Ovary (tissue), 7 donors: ENCODE measurements at regions not wholly inside any gene's neighbourhood (a gene's known extent, or its start where the extent isn't known, plus 50 kb on each side); places are given as distances from the start of the nearest gene placed in this dataset.

Source experiments
- DNase-seq, 5 donors: peaks; one replicate each; pipeline ENCODE4 v3.0.0-alpha.2; 2019 to 2020
- H3K27ac ChIP-seq, 2 donors: fragments of 200-600 bp; one replicate each; pipeline versions ENCODE4 v1.5.1 to v1.8.0; 2019 to 2022
- H3K27me3 ChIP-seq: fragments of 200-600 bp; one replicate; pipeline ENCODE4 v1.8.0; 2022
- H3K36me3 ChIP-seq: fragments of 200-600 bp; sonication (generic); one replicate; pipeline ENCODE4 v1.5.1; 2019
- H3K4me1 ChIP-seq: one replicate; pipeline ENCODE4 v1.8.1; 2013; ENCODE audit warnings: mild to moderate bottlenecking, moderate library complexity; ENCODE audit not compliant: insufficient read depth
- H3K4me3 ChIP-seq: fragments of 200-600 bp; sonication (generic); one replicate; pipeline ENCODE4 v1.5.1; 2017
- H3K9me3 ChIP-seq, 2 donors: fragments of 200-600 bp in 1 of 2; sonication (generic) in 1 of 2; one replicate each; pipeline versions ENCODE4 v1.5.1 to v1.8.1; 2013 to 2019; ENCODE audit warnings: mild to moderate bottlenecking in 1 of 2, moderate library complexity in 1 of 2
- CTCF ChIP-seq, 3 donors: fragments of 450-650 bp in 2 of 3; fragments of 200-600 bp in 1 of 3; IDR thresholded peaks; one replicate each; pipeline versions ENCODE4 v1.5.1 to v1.8.0; 2016 to 2022; ENCODE audit warnings: antibody characterized with exemption in 3 of 3, mild to moderate bottlenecking in 1 of 3
- EP300 ChIP-seq: sonication (generic); formaldehyde crosslinking; IDR thresholded peaks from one replicate; pipeline ENCODE4 v1.6.1; 2017; ENCODE audit warnings: antibody characterized with exemption
- POLR2A ChIP-seq: fragments of 450-650 bp; IDR thresholded peaks from one replicate; pipeline ENCODE4 v1.6.1; 2017; ENCODE audit warnings: antibody characterized with exemption, mild to moderate bottlenecking, moderate library complexity
- WGBS, 3 donors: extraction: QIAGEN DNeasy Blood & Tissue Kit in 1 of 3; methylation state at CpG; one replicate each; pipeline versions ENCODE4 v1.1.5 to v1.1.7; 2013 to 2017; 5-methylcytosine and 5-hydroxymethylcytosine counted together
- intact Hi-C, 4 donors: fragments of 100-400 bp; cut with DNase I; formaldehyde crosslinking; loops; one replicate each; pipeline versions ENCODE4 v1.11.0 to v1.15.1; 2022 to 2023
- donor health status: DM: no; HTN: no; CAD: no; lungs with moderate emphysema.
- donor health status: DM: no; HTN: no; CAD: no.
- donor health status: Bipolar disorder and iron deficiency.
- donor health status: DM: no; HTN: no; CAD: no.
- donor health status: DM: yes; HTN: yes; CAD: no.

- peaks cover 17% of the 10 kb centered on the region for H3K4me1 ChIP-seq
- DNase-seq, result no peak
- TF ChIP-seq POLR2A, result no peak
- TF ChIP-seq CTCF (IDR thresholded peaks at IDR 0.05), result no peak
- no peak for TF ChIP-seq EP300
- H3K4me3 ChIP-seq, result no peak overlapping the region
- 57 to 64% (median 64%) methylated on average over 9 of the region's 9 CpGs for WGBS, 3 donors
- no peak overlapping the region for H3K27ac ChIP-seq
- H3K27me3 ChIP-seq, result no peaks in the 10 kb centered on the region
- no peaks in the 10 kb centered on the region for H3K9me3 ChIP-seq
- no peaks in the 10 kb centered on the region for H3K36me3 ChIP-seq
- intact Hi-C loops, result no loop called here
Observed at GRCh38 chr1:201724039-201724765, 104.8 kb upstream of the IPO9 start.

GRCh38 chr1:201724766-201725118 lies 104.2 kb upstream of the IPO9 start:
- no peak overlapping the region for H3K27ac ChIP-seq

GRCh38 chr1:201726700-201727099 lies 102.3 kb upstream of the IPO9 start:
- no peaks in the 10 kb centered on the region for H3K36me3 ChIP-seq
- no peaks in the 10 kb centered on the region for H3K27me3 ChIP-seq
- H3K27ac ChIP-seq, result no peak overlapping the region
- no peak overlapping the region for H3K4me3 ChIP-seq
- H3K9me3 ChIP-seq, result no peaks in the 10 kb centered on the region
- no peak for DNase-seq
- intact Hi-C loops, result no loop called here
- TF ChIP-seq EP300 (no peak), POLR2A (no peak), CTCF (IDR thresholded peaks at IDR 0.05) (no peak)
- WGBS, 3 donors, result 55 to 66% (median 66%) methylated on average over 2 of the region's 2 CpGs
- H3K4me1 ChIP-seq, result peaks cover 3% of the 10 kb centered on the region

More at GRCh38 chr1:201724766-201725118, 104.2 kb upstream of the IPO9 start:
- no peaks in the 10 kb centered on the region for H3K9me3 ChIP-seq
- H3K4me3 ChIP-seq, result no peak overlapping the region
- H3K27me3 ChIP-seq, result no peaks in the 10 kb centered on the region
- H3K36me3 ChIP-seq, result no peaks in the 10 kb centered on the region
- WGBS, 3 donors, result 20 to 38% (median 31%) methylated on average over 5 of the region's 5 CpGs
- DNase-seq, result no peak
- TF ChIP-seq EP300 (no peak), CTCF (IDR thresholded peaks at IDR 0.05) (no peak), POLR2A (no peak)
- intact Hi-C loops, result no loop called here
- peaks cover 12% of the 10 kb centered on the region for H3K4me1 ChIP-seq

- no peaks in the 10 kb centered on the region for H3K27me3 ChIP-seq
- no peaks in the 10 kb centered on the region for H3K9me3 ChIP-seq
- DNase-seq, result no peak
- TF ChIP-seq CTCF (IDR thresholded peaks at IDR 0.05) (no peak), POLR2A (no peak), EP300 (no peak)
- H3K4me3 ChIP-seq, result no peak overlapping the region
- intact Hi-C loops, result no loop called here
- H3K36me3 ChIP-seq, result no peaks in the 10 kb centered on the region
- no peak overlapping the region for H3K27ac ChIP-seq
- peaks cover 3% of the 10 kb centered on the region for H3K4me1 ChIP-seq
Observed at GRCh38 chr1:201728731-201729130, 100.2 kb upstream of the IPO9 start.
